Transverse colon (tissue), 4 donors: ENCODE measurements at regions not wholly inside any gene's neighbourhood (a gene's known extent, or its start where the extent isn't known, plus 50 kb on each side); places are given as distances from the start of the nearest gene placed in this dataset.

ENCODE experiments used
- DNase-seq: peaks from one replicate; pipeline ENCODE4 v3.0.0-alpha.2; 2019
- H3K27ac ChIP-seq, 4 donors: fragments of 200-600 bp; sonication (generic); 2 replicates each; pipeline ENCODE4 v1.5.1; 2016 to 2018; ENCODE audit warnings: inconsistent platforms in 4 of 4
- H3K27me3 ChIP-seq: fragments of 200-600 bp; sonication (generic); 2 replicates; pipeline ENCODE4 v1.5.1; 2017; ENCODE audit warnings: inconsistent platforms
- H3K36me3 ChIP-seq, 4 donors: fragments of 200-600 bp; sonication (generic); 2 replicates each; pipeline ENCODE4 v1.5.1; 2017 to 2019; ENCODE audit warnings: inconsistent platforms in 4 of 4
- H3K4me1 ChIP-seq, 4 donors: fragments of 200-600 bp; sonication (generic); 2 replicates each; pipeline ENCODE4 v1.5.1; 2017 to 2020; ENCODE audit warnings: inconsistent platforms in 4 of 4
- H3K4me3 ChIP-seq, 4 donors: fragments of 200-600 bp; sonication (generic); 1 replicate in 1 of 4; 2 replicates in 3 of 4; pipeline versions ENCODE4 v1.5.1 to v1.6.1; 2017 to 2019; ENCODE audit warnings: inconsistent platforms in 4 of 4
- H3K9me3 ChIP-seq, 2 donors: fragments of 200-600 bp; sonication (generic); 2 replicates each; pipeline ENCODE4 v1.5.1; 2017 to 2019; ENCODE audit warnings: inconsistent platforms in 2 of 2
- CTCF ChIP-seq, 5 experiments: fragments of 200-600 bp in 3 of 5; fragments of 450-650 bp in 2 of 5; sonication (generic) in 3 of 5; IDR thresholded peaks; 1 replicate in 2 of 5; 2 replicates in 3 of 5; pipeline ENCODE4 v1.5.1; 2016 to 2017; ENCODE audit warnings: antibody characterized with exemption in 5 of 5, inconsistent platforms in 3 of 5, mild to moderate bottlenecking in 2 of 5, moderate library complexity in 1 of 5
- EP300 ChIP-seq: sonication (generic); formaldehyde crosslinking; IDR thresholded peaks from one replicate; pipeline ENCODE4 v1.6.1; 2017; ENCODE audit warnings: antibody characterized with exemption, low read depth
- POLR2A ChIP-seq: fragments of 450-650 bp; IDR thresholded peaks from one replicate; pipeline ENCODE4 v1.6.1; 2016; ENCODE audit warnings: antibody characterized with exemption, mild to moderate bottlenecking, moderate library complexity
- POLR2AphosphoS5 ChIP-seq, 3 donors: sonication (generic); formaldehyde crosslinking; IDR thresholded peaks; one replicate each; pipeline ENCODE4 v1.6.1; 2016; ENCODE audit warnings: antibody characterized with exemption in 3 of 3
- WGBS, 2 donors: methylation state at CpG; one replicate each; pipeline ENCODE4 v1.1.5; 2018; ENCODE audit warnings: low coverage in 1 of 2; 5-methylcytosine and 5-hydroxymethylcytosine counted together
- in situ Hi-C, 4 donors: fragments of 200-750 bp; cut with MboI; loops; one replicate each; pipeline versions ENCODE4 v1.15.0 to v1.15.1; 2017; ENCODE audit warnings: low sequenced_read_pairs in 3 of 4, low pct_ligation_motif_present in 1 of 4, low pct_unique_long_range_greater_than_20kb in 1 of 4
- intact Hi-C: fragments of 100-400 bp; cut with DNase I; formaldehyde crosslinking; loops from one replicate; pipeline ENCODE4 v1.15.1; 2023; ENCODE audit warnings: low total_unique reads

DNA sequence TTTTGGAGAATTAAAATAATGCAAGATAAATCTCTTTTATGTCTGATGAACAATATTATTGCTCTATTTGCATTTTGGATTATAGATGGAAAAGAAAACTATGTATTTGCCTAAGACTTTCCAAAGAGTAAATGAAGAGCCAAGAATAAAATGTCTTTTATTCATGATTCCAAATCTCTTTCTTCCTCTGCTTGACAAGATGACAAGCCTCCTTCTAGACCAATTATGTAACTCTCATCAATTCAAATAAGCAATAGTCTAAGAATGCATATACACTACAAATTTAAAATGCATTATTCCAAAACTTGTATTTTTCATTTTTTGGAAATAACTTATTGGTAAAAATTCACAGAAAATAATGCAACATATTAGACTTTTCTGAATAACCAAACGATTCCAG lies 377.3 kb downstream of the GASK1B start:
- H3K9me3 ChIP-seq = no peaks in the 10 kb centered on the region
- no peaks in the 10 kb centered on the region for H3K27me3 ChIP-seq
- H3K4me3 ChIP-seq = no peak overlapping the region
- TF ChIP-seq CTCF (IDR thresholded peaks at IDR 0.05) (no peak), POLR2AphosphoS5 (IDR thresholded peaks at IDR 0.05) (no peak), POLR2A (no peak), EP300 (no peak)
- no peak for DNase-seq
- H3K4me1 ChIP-seq = no peaks in the 10 kb centered on the region
- 22 to 46% methylated on average over 1 of the region's 1 CpG for WGBS, 2 donors
- in situ Hi-C loops (no loop called here), intact Hi-C loops (no loop called here)
- no peak overlapping the region for H3K27ac ChIP-seq
- no peaks in the 10 kb centered on the region for H3K36me3 ChIP-seq

- no peak overlapping the region for H3K4me3 ChIP-seq
- H3K36me3 ChIP-seq = no peaks in the 10 kb centered on the region
- intact Hi-C loops (no loop called here), in situ Hi-C loops (no loop called here)
- H3K27me3 ChIP-seq = no peaks in the 10 kb centered on the region
- no peaks in the 10 kb centered on the region for H3K9me3 ChIP-seq
- TF ChIP-seq EP300 (no peak), CTCF (IDR thresholded peaks at IDR 0.05) (no peak), POLR2AphosphoS5 (IDR thresholded peaks at IDR 0.05) (no peak), POLR2A (no peak)
- no peak overlapping the region for H3K27ac ChIP-seq
- H3K4me1 ChIP-seq = no peaks in the 10 kb centered on the region
- DNase-seq = no peak
Measured at GRCh38 chr4:157792716-157793115, 380.1 kb downstream of the GASK1B start.

DNA sequence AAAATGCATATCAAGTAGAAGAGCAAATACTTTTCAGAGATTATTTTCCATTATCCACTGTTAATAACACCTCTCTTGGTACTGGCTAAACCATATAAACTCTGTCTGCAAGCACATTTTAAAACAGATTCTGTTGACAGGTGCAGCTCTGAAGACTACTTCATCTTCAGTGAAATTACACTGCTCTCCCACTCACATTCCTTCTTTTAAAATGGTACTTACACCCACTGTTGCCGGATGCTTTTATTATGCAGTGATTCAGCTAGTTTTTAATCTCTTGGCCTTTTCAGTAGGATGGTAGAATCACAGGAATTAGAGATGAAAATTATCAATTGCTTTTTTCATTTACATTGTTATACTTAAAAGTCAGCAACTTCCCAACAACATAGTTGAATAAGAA lies 381.6 kb downstream of the GASK1B start:
- H3K36me3 ChIP-seq = no peaks in the 10 kb centered on the region
- H3K9me3 ChIP-seq = no peaks in the 10 kb centered on the region
- intact Hi-C loops = no loop called here
- WGBS, 2 donors = 91 to 100% methylated on average over 1 of the region's 1 CpG
- TF ChIP-seq EP300 (no peak), POLR2A (no peak), CTCF (IDR thresholded peaks at IDR 0.05) (no peak), POLR2AphosphoS5 (IDR thresholded peaks at IDR 0.05) (no peak)
- H3K27ac ChIP-seq = no peak overlapping the region
- H3K4me3 ChIP-seq = no peak overlapping the region
- DNase-seq = no peak
- no peaks in the 10 kb centered on the region for H3K27me3 ChIP-seq
- in situ Hi-C loops = no loop called here
- H3K4me1 ChIP-seq = no peaks in the 10 kb centered on the region

DNA sequence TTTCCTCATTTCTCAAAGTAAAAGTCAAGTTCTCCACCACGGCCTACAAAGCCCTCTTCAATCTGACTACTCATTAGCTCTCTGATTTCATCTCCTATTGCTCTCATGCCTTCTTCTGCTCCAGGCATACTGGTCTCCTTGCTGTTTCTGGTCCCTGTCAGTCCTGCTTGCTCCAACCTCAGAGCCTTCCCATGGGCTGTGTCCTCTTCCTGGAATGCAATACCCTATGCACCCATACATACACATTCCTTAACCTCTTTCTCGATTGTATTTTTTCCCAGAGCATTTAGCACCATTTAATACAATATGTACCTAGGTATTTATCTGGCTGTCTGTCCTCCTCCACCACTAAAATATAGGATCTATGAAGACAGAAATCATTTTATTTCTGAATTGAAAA lies 385.2 kb downstream of the GASK1B start:
- H3K4me1 ChIP-seq = no peaks in the 10 kb centered on the region
- 81 to 82% methylated on average over 2 of the region's 2 CpGs for WGBS, 2 donors
- no peak overlapping the region for H3K27ac ChIP-seq
- DNase-seq = no peak
- TF ChIP-seq POLR2AphosphoS5 (IDR thresholded peaks at IDR 0.05) = no peak
- no peak for TF ChIP-seq EP300
- H3K4me3 ChIP-seq = no peak overlapping the region
- H3K9me3 ChIP-seq = no peaks in the 10 kb centered on the region
- in situ Hi-C loops (no loop called here), intact Hi-C loops (no loop called here)
- H3K36me3 ChIP-seq = no peaks in the 10 kb centered on the region
- no peaks in the 10 kb centered on the region for H3K27me3 ChIP-seq

DNA sequence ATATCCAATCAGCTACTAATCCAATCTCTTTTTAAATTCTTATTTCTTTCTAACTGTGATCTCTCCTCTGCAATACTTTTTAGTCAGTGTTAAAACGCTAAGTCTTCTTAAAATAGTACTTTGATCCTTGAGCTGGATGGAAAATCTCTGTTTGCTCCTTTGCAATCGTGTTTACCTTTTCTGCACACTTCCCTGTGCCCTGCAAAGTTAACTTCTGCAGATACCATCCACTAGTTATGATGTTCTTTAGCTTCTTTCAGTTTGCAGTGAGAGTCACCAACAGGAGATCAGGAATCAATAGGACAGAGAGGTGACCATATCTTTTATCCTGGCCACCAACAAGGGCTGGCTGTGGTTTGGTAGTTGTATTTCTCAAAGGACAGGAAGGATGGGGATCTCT lies 391.5 kb downstream of the GASK1B start:
- Histone ChIP-seq H3K4me1 (no peaks in the 10 kb centered on the region), H3K27ac (no peak overlapping the region), H3K36me3 (no peaks in the 10 kb centered on the region), H3K4me3 (no peak overlapping the region), H3K27me3 (no peaks in the 10 kb centered on the region), H3K9me3 (no peaks in the 10 kb centered on the region)
- 36 to 65% methylated on average over 2 of the region's 2 CpGs for WGBS, 2 donors
- in situ Hi-C loops = no loop called here
- TF ChIP-seq POLR2AphosphoS5 (IDR thresholded peaks at IDR 0.05) (no peak), EP300 (no peak), CTCF (IDR thresholded peaks at IDR 0.05) (no peak), POLR2A (no peak)
- no peak for DNase-seq
- intact Hi-C loops = no loop called here
